IMR-90 (cell line): ENCODE measurements at regions not wholly inside any gene's neighbourhood (a gene's known extent, or its start where the extent isn't known, plus 50 kb on each side); places are given as distances from the start of the nearest gene placed in this dataset.

Experiments
- ATAC-seq: fragments of 200-7000 bp; cut with Tn5 transposase; 2 replicates; pipeline ENCODE4 v1.9.1; 2020; ENCODE audit warnings: low read depth, mild to moderate bottlenecking, moderate library complexity
- BruUV-seq: library from RNA; stranded (reverse); fragments of 400-500 nt; replicated peaks from 2 replicates; lab custom pipeline; 2021; lab: Mats Ljungman, UMichigan
- CTCF ChIA-PET: fragments of 300-600 bp; formaldehyde crosslinking; extraction: SDS; loops from one replicate; lab custom pipeline; 2021; ENCODE audit warnings: antibody characterized with exemption; lab: Yijun Ruan, JAX
- POLR2A ChIA-PET: fragments of 300-600 bp; sonication (Branson Sonifier 250); formaldehyde crosslinking; loops from one replicate; lab custom pipeline; 2022; ENCODE audit warnings: antibody characterized with exemption; ENCODE audit not compliant: unreplicated experiment; lab: Charles Lee
- DNase-seq: peaks from one replicate; pipeline ENCODE4 v3.0.0; 2013
- H2AFZ ChIP-seq: replicated peaks from 2 replicates; pipeline ENCODE3; 2013; ENCODE audit warnings: low read length, mild to moderate bottlenecking; ENCODE audit not compliant: poor library complexity
- H2AK5ac ChIP-seq: 2 replicates; pipeline ENCODE4 v1.6.1; 2013; ENCODE audit warnings: low read depth, low read length, inconsistent platforms
- H2AK9ac ChIP-seq: replicated peaks from 2 replicates; pipeline ENCODE3; 2013; ENCODE audit warnings: mild to moderate bottlenecking, low read depth, low read length, moderate library complexity; ENCODE audit not compliant: poor library complexity
- H2BK120ac ChIP-seq: 2 replicates; pipeline ENCODE4 v1.6.1; 2013; ENCODE audit warnings: low read depth, low read length, inconsistent platforms
- H2BK15ac ChIP-seq: 3 replicates; pipeline ENCODE4 v1.6.1; 2013; ENCODE audit warnings: low read depth, low read length, inconsistent platforms
- H2BK20ac ChIP-seq: 2 replicates; pipeline ENCODE4 v1.6.1; 2013; ENCODE audit warnings: low read depth, mild to moderate bottlenecking, inconsistent platforms, low read length, moderate library complexity
- H2BK5ac ChIP-seq: 2 replicates; pipeline ENCODE4 v1.6.1; 2013; ENCODE audit warnings: mild to moderate bottlenecking, low read depth, low read length, inconsistent platforms; ENCODE audit not compliant: poor library complexity, severe bottlenecking
- H3K14ac ChIP-seq: replicated peaks from 2 replicates; pipeline ENCODE4 v1.6.1; 2013; ENCODE audit warnings: low read depth, low read length, inconsistent platforms
- H3K18ac ChIP-seq: 2 replicates; pipeline ENCODE4 v1.6.1; 2013; ENCODE audit warnings: low read depth, low read length, control low read depth
- H3K23ac ChIP-seq: 2 replicates; pipeline ENCODE4 v1.6.1; 2013; ENCODE audit warnings: low read depth, low read length, inconsistent platforms
- H3K27ac ChIP-seq: 2 replicates; pipeline ENCODE4 v1.5.1; 2013; ENCODE audit warnings: mild to moderate bottlenecking, control low read depth, low read length; ENCODE audit not compliant: insufficient read depth
- H3K27me3 ChIP-seq: 2 replicates; pipeline ENCODE4 v1.6.1; 2013; ENCODE audit warnings: low read length; ENCODE audit not compliant: control insufficient read depth, insufficient read depth
- H3K36me3 ChIP-seq: 2 replicates; pipeline ENCODE4 v1.6.1; 2013; ENCODE audit warnings: low read length, mixed read lengths; ENCODE audit not compliant: control insufficient read depth, insufficient read depth
- H3K4ac ChIP-seq: 2 replicates; pipeline ENCODE4 v1.6.1; 2013; ENCODE audit warnings: low read depth, low read length, inconsistent platforms
- H3K4me1 ChIP-seq: 2 replicates; pipeline ENCODE4 v1.6.1; 2013; ENCODE audit warnings: low read length, mixed read lengths; ENCODE audit not compliant: control insufficient read depth, insufficient read depth
- H3K4me2 ChIP-seq: 2 replicates; pipeline ENCODE4 v1.6.1; 2013; ENCODE audit warnings: low read depth, mild to moderate bottlenecking, control low read depth, low read length, moderate library complexity
- H3K4me3 ChIP-seq: 2 replicates; pipeline ENCODE4 v1.5.1; 2013; ENCODE audit warnings: low read depth, mild to moderate bottlenecking, control low read depth, low read length, moderate library complexity; ENCODE audit not compliant: insufficient read depth
- H3K56ac ChIP-seq: 2 replicates; pipeline ENCODE4 v1.6.1; 2013; ENCODE audit warnings: low read length, inconsistent platforms; ENCODE audit not compliant: insufficient read depth; ENCODE audit errors: extremely low read depth
- H3K79me1 ChIP-seq, 2 experiments: 2 replicates each; pipeline ENCODE4 v1.6.1; 2013; ENCODE audit warnings: low read length in 2 of 2, inconsistent platforms in 1 of 2, low read depth in 1 of 2
- H3K9ac ChIP-seq: 2 replicates; pipeline ENCODE4 v1.6.1; 2013; ENCODE audit warnings: low read depth, low read length, control low read depth
- H3K9me1 ChIP-seq: 2 replicates; pipeline ENCODE4 v1.6.1; 2013; ENCODE audit warnings: low read length, inconsistent platforms; ENCODE audit not compliant: insufficient read depth
- H3K9me3 ChIP-seq: 2 replicates; pipeline ENCODE4 v1.6.1; 2013; ENCODE audit warnings: low read length; ENCODE audit not compliant: control insufficient read depth, insufficient read depth
- H4K20me1 ChIP-seq: 2 replicates; pipeline ENCODE4 v1.6.1; 2013; ENCODE audit warnings: low read length, inconsistent platforms; ENCODE audit not compliant: insufficient read depth
- H4K5ac ChIP-seq: 2 replicates; pipeline ENCODE4 v1.6.1; 2013; ENCODE audit warnings: mild to moderate bottlenecking, low read depth, low read length, control low read depth
- H4K8ac ChIP-seq, 2 experiments: 2 replicates each; pipeline ENCODE4 v1.6.1; 2013; ENCODE audit warnings: low read depth in 2 of 2, low read length in 2 of 2, control low read depth in 1 of 2, inconsistent platforms in 1 of 2
- H4K91ac ChIP-seq: 2 replicates; pipeline ENCODE4 v1.6.1; 2013; ENCODE audit warnings: low read depth, low read length, inconsistent platforms; ENCODE audit not compliant: insufficient read depth
- BHLHE40 ChIP-seq: fragments of 150-350 bp; IDR thresholded peaks from 2 replicates; pipeline ENCODE4 v1.6.1; 2016; ENCODE audit warnings: mild to moderate bottlenecking, low read depth, low read length
- CEBPB ChIP-seq: IDR thresholded peaks from 2 replicates; pipeline ENCODE4 v1.6.1; 2012; ENCODE audit warnings: low read depth, low read length, improper control_type of control experiment
- CHD1 ChIP-seq: IDR thresholded peaks from 2 replicates; pipeline ENCODE4 v1.6.1; 2012; ENCODE audit warnings: low read depth, low read length, improper control_type of control experiment
- ELK1 ChIP-seq: fragments of 150-350 bp; IDR thresholded peaks from 2 replicates; pipeline ENCODE4 v1.6.1; 2016; ENCODE audit warnings: low read depth, mild to moderate bottlenecking, low read length, moderate library complexity, borderline replicate concordance
- FOS ChIP-seq: fragments of 150-350 bp; IDR thresholded peaks from 2 replicates; pipeline ENCODE4 v1.6.1; 2016; ENCODE audit warnings: low read depth, low read length
- MAFK ChIP-seq: IDR thresholded peaks from 2 replicates; pipeline ENCODE4 v1.6.1; 2012; ENCODE audit warnings: low read depth, low read length, improper control_type of control experiment
- MAZ ChIP-seq: IDR thresholded peaks from 2 replicates; pipeline ENCODE4 v1.6.1; 2012; ENCODE audit warnings: low read depth, mild to moderate bottlenecking, low read length, improper control_type of control experiment, moderate library complexity, borderline replicate concordance
- MXI1 ChIP-seq: IDR thresholded peaks from 2 replicates; pipeline ENCODE4 v1.6.1; 2012; ENCODE audit warnings: low read depth, mild to moderate bottlenecking, low read length, moderate library complexity, borderline replicate concordance
- NFE2L2 ChIP-seq: fragments of 150-350 bp; IDR thresholded peaks from 2 replicates; pipeline ENCODE4 v1.6.1; 2016; ENCODE audit warnings: low read depth, mild to moderate bottlenecking, low read length
- POLR2A ChIP-seq: IDR thresholded peaks from 2 replicates; pipeline ENCODE4 v1.6.1; 2012; ENCODE audit warnings: mild to moderate bottlenecking, low read depth, low read length
- RAD21 ChIP-seq: IDR thresholded peaks from 2 replicates; pipeline ENCODE4 v1.6.1; 2012; ENCODE audit warnings: low read length, improper control_type of control experiment
- RFX5 ChIP-seq: IDR thresholded peaks from 2 replicates; pipeline ENCODE4 v1.8.0; 2012; ENCODE audit warnings: low read depth, mild to moderate bottlenecking, low read length, moderate library complexity
- SMC3 ChIP-seq: fragments of 150-350 bp; IDR thresholded peaks from 2 replicates; pipeline ENCODE4 v1.6.1; 2016; ENCODE audit warnings: low read depth, mild to moderate bottlenecking, antibody characterized with exemption, low read length, moderate library complexity
- USF2 ChIP-seq: fragments of 150-350 bp; IDR thresholded peaks from 2 replicates; pipeline ENCODE4 v1.6.1; 2017; ENCODE audit warnings: mild to moderate bottlenecking, antibody characterized with exemption, low read length, low read depth
- WGBS, 2 experiments: methylation state at CpG; one replicate each; pipeline versions ENCODE4 v1.1.5 to v1.1.7; 2013; ENCODE audit warnings: missing lambda C conversion rate in 2 of 2; ENCODE audit not compliant: insufficient read length in 1 of 2; ENCODE audit errors: extremely low coverage in 2 of 2; 5-methylcytosine and 5-hydroxymethylcytosine counted together
- dilution Hi-C: fragments of 300-500 bp; cut with HindIII; formaldehyde crosslinking; loops from one replicate; pipeline ENCODE4 v1.14.3; 2018; ENCODE audit warnings: low sequenced_read_pairs; ENCODE audit not compliant: unreplicated experiment
- in situ Hi-C: fragments of 300-500 bp; cut with MboI; formaldehyde crosslinking; loops from 3 replicates; pipeline ENCODE4 v1.14.3; 2019; ENCODE audit warnings: low sequenced_read_pairs, inconsistent platforms, mixed read lengths
- intact Hi-C: fragments of 100-400 bp; cut with micrococcal nuclease; formaldehyde crosslinking; loops from 2 replicates; pipeline ENCODE4 v1.10.0; 2022
- TF ChIP-seq, protein P1 (sequence below): conservative IDR thresholded peaks from 2 replicates; pipeline ENCODE4 v1.5.1; 2012; ENCODE audit warnings: mild to moderate bottlenecking, low read depth, low read length, improper control_type of control experiment

GRCh38 chr5:117302473-117302872, 727.9 kb upstream of the SEMA6A start:
- Histone ChIP-seq H3K14ac (no peak overlapping the region), H3K4me3 (no peak overlapping the region), H3K56ac (no peak overlapping the region), H3K4me2 (no peak overlapping the region), H3K4me1 (no peaks in the 10 kb centered on the region), H4K5ac (no peak overlapping the region), H2BK120ac (no peak overlapping the region), H4K91ac (no peak overlapping the region), H3K36me3 (no peaks in the 10 kb centered on the region), H3K79me1 (no peaks in the 10 kb centered on the region), H2BK5ac (no peak overlapping the region), H4K8ac (no peak overlapping the region), H2BK15ac (no peak overlapping the region), H3K18ac (no peak overlapping the region), H2BK20ac (no peak overlapping the region), H3K9me1 (no peaks in the 10 kb centered on the region), H3K9ac (no peak overlapping the region), H3K9me3 (peaks cover 3% of the 10 kb centered on the region), H3K27me3 (no peaks in the 10 kb centered on the region), H2AK5ac (no peak overlapping the region), H3K27ac (no peak overlapping the region), H4K20me1 (no peaks in the 10 kb centered on the region), H3K23ac (no peak overlapping the region), H3K4ac (no peak overlapping the region), H2AFZ (no peak overlapping the region), H2AK9ac (no peak overlapping the region)
- no peak for TF ChIP-seq POLR2A
- no peak for TF ChIP-seq RAD21
- no peak for TF ChIP-seq MAZ
- TF ChIP-seq, protein P1, sequence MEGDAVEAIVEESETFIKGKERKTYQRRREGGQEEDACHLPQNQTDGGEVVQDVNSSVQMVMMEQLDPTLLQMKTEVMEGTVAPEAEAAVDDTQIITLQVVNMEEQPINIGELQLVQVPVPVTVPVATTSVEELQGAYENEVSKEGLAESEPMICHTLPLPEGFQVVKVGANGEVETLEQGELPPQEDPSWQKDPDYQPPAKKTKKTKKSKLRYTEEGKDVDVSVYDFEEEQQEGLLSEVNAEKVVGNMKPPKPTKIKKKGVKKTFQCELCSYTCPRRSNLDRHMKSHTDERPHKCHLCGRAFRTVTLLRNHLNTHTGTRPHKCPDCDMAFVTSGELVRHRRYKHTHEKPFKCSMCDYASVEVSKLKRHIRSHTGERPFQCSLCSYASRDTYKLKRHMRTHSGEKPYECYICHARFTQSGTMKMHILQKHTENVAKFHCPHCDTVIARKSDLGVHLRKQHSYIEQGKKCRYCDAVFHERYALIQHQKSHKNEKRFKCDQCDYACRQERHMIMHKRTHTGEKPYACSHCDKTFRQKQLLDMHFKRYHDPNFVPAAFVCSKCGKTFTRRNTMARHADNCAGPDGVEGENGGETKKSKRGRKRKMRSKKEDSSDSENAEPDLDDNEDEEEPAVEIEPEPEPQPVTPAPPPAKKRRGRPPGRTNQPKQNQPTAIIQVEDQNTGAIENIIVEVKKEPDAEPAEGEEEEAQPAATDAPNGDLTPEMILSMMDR: no peak
- TF ChIP-seq MXI1: no peak
- no peak for TF ChIP-seq NFE2L2
- no peak for TF ChIP-seq BHLHE40
- no peak for TF ChIP-seq CHD1
- no peak for TF ChIP-seq MAFK
- no peak for TF ChIP-seq CEBPB
- TF ChIP-seq ELK1: no peak
- TF ChIP-seq FOS: no peak
- no peak for TF ChIP-seq USF2
- no peak for TF ChIP-seq SMC3
- TF ChIP-seq RFX5: no peak
- ATAC-seq: no peak
- ChIA-PET POLR2A (no interaction called here), CTCF (no interaction called here)
- no CpG with 5 or more reads among the region's 1 CpG for WGBS, 2 experiments
- BruUV-seq: no TSS peak
- dilution Hi-C loops: no loop called here
- in situ Hi-C loops: no loop called here
- intact Hi-C loops: no loop called here
- no peak for DNase-seq
